OCI-LY7 (cell line): ENCODE measurements at regions not wholly inside any gene's neighbourhood (a gene's known extent, or its start where the extent isn't known, plus 50 kb on each side); places are given as distances from the start of the nearest gene placed in this dataset.

Source experiments
- BruUV-seq: library from RNA; stranded (reverse); fragments of 400-500 nt; replicated peaks from 2 replicates; lab custom pipeline; 2021; lab: Mats Ljungman, UMichigan
- CTCF ChIA-PET: fragments of 300-600 bp; sonication (Branson Sonifier 250); formaldehyde crosslinking; loops from one replicate; lab custom pipeline; 2022; ENCODE audit warnings: antibody characterized with exemption; ENCODE audit not compliant: unreplicated experiment; lab: Charles Lee
- POLR2A ChIA-PET: fragments of 300-600 bp; sonication (Branson Sonifier 250); formaldehyde crosslinking; loops from one replicate; lab custom pipeline; 2022; ENCODE audit warnings: antibody characterized with exemption; lab: Charles Lee
- DNase-seq: peaks from one replicate; pipeline ENCODE4 v3.0.0-alpha.2; 2015; ENCODE audit warnings: low spot score
- H2AFZ ChIP-seq: fragments of 200-600 bp; sonication (generic), shearing (Covaris generic); 2 replicates; pipeline ENCODE4 v1.6.1; 2014; ENCODE audit warnings: mild to moderate bottlenecking, antibody characterized with exemption, low read length, moderate library complexity
- H3K27ac ChIP-seq: fragments of 200-600 bp; sonication (generic); 2 replicates; pipeline ENCODE4 v1.5.1; 2014; ENCODE audit warnings: mixed run types, low read depth, mild to moderate bottlenecking, moderate library complexity, low read length, inconsistent platforms; ENCODE audit not compliant: poor library complexity, severe bottlenecking
- H3K36me3 ChIP-seq: fragments of 200-600 bp; sonication (generic); 2 replicates; pipeline ENCODE4 v1.6.1; 2014; ENCODE audit warnings: mild to moderate bottlenecking, antibody characterized with exemption, low read length, moderate library complexity, mixed read lengths; ENCODE audit not compliant: insufficient read depth
- H3K4me1 ChIP-seq: fragments of 200-600 bp; sonication (generic); 2 replicates; pipeline ENCODE4 v1.5.1; 2014; ENCODE audit warnings: mild to moderate bottlenecking, low read length; ENCODE audit not compliant: insufficient read depth, poor library complexity, severe bottlenecking
- H3K4me2 ChIP-seq: fragments of 200-600 bp; sonication (generic); 2 replicates; pipeline ENCODE4 v1.6.1; 2014; ENCODE audit warnings: mild to moderate bottlenecking, low read length
- H3K4me3 ChIP-seq: fragments of 200-600 bp; sonication (generic); 2 replicates; pipeline ENCODE4 v1.5.1; 2014; ENCODE audit warnings: mild to moderate bottlenecking, low read depth, low read length; ENCODE audit not compliant: poor library complexity, severe bottlenecking
- H3K79me2 ChIP-seq: fragments of 200-600 bp; sonication (generic); 2 replicates; pipeline ENCODE4 v1.6.1; 2016; ENCODE audit warnings: low read depth, mild to moderate bottlenecking, low read length, moderate library complexity, mixed read lengths; ENCODE audit not compliant: insufficient read depth
- H3K9me2 ChIP-seq: fragments of 200-600 bp; sonication (generic); 2 replicates; pipeline ENCODE4 v1.6.1; 2016; ENCODE audit warnings: mild to moderate bottlenecking, low read length, mixed read lengths; ENCODE audit not compliant: insufficient read depth
- H3K9me3 ChIP-seq: fragments of 200-600 bp; sonication (generic); 2 replicates; pipeline ENCODE4 v1.6.1; 2014; ENCODE audit warnings: mild to moderate bottlenecking, mixed run types, low read length, mixed read lengths
- H4K20me1 ChIP-seq: fragments of 200-600 bp; sonication (generic); 2 replicates; pipeline ENCODE4 v1.6.1; 2014; ENCODE audit warnings: mild to moderate bottlenecking, antibody characterized with exemption, low read length, moderate library complexity, mixed read lengths; ENCODE audit not compliant: insufficient read depth
- CTCF ChIP-seq: fragments of 200-600 bp; sonication (generic); conservative IDR thresholded peaks from 2 replicates; pipeline ENCODE4 v1.5.1; 2014; ENCODE audit warnings: mild to moderate bottlenecking, antibody characterized with exemption, low read length, moderate library complexity, mixed read lengths
- EZH2phosphoT487 ChIP-seq: fragments of 200-600 bp; sonication (generic); IDR thresholded peaks from 2 replicates; pipeline ENCODE4 v1.6.1; 2018; ENCODE audit warnings: low read depth, borderline replicate concordance, mild to moderate bottlenecking, mixed run types, antibody characterized with exemption, low read length, moderate library complexity, mixed read lengths
- intact Hi-C: fragments of 100-400 bp; cut with micrococcal nuclease; formaldehyde crosslinking; loops from one replicate; pipeline ENCODE4 v1.10.0; 2022; ENCODE audit not compliant: unreplicated experiment

GRCh38 chr3:144197116-144197515 lies 225.5 kb downstream of the DIPK2A start:
- H3K27ac ChIP-seq, result no peak overlapping the region
- DNase-seq, result no peak
- H3K4me2 ChIP-seq, result no peak overlapping the region
- H3K4me3 ChIP-seq, result no peak overlapping the region
- no peaks in the 10 kb centered on the region for H3K9me2 ChIP-seq
- H3K9me3 ChIP-seq, result peaks cover 9% of the 10 kb centered on the region; the same call in 1 of the 2 replicates
- no TSS peak for BruUV-seq
- TF ChIP-seq CTCF, result no peak
- no peak for TF ChIP-seq EZH2phosphoT487
- CTCF ChIA-PET, result no interaction called here
- POLR2A ChIA-PET, result interaction anchor here (1.5 kb wide), 1 partner anchor 13 kb away, joined by 3 read pairs; no protein-coding TSS in a partner anchor
- no peaks in the 10 kb centered on the region for H4K20me1 ChIP-seq
- H3K4me1 ChIP-seq, result no peaks in the 10 kb centered on the region
- intact Hi-C loops, result no loop called here
- no peak overlapping the region for H2AFZ ChIP-seq
- H3K36me3 ChIP-seq, result no peaks in the 10 kb centered on the region
- H3K79me2 ChIP-seq, result no peaks in the 10 kb centered on the region

GRCh38 chr3:144197582-144197981 lies 226.0 kb downstream of the DIPK2A start:
- Histone ChIP-seq H3K4me2 (no peak overlapping the region), H3K36me3 (no peaks in the 10 kb centered on the region), H3K9me3 (peaks cover 9% of the 10 kb centered on the region; the same call in 1 of the 2 replicates), H4K20me1 (no peaks in the 10 kb centered on the region), H3K4me3 (no peak overlapping the region), H3K9me2 (no peaks in the 10 kb centered on the region), H3K4me1 (no peaks in the 10 kb centered on the region), H3K27ac (no peak overlapping the region), H2AFZ (no peak overlapping the region), H3K79me2 (no peaks in the 10 kb centered on the region)
- TF ChIP-seq CTCF (no peak), EZH2phosphoT487 (no peak)
- CTCF ChIA-PET, result no interaction called here
- POLR2A ChIA-PET, result no interaction called here
- no TSS peak for BruUV-seq
- intact Hi-C loops, result no loop called here
- no peak for DNase-seq

- Histone ChIP-seq H3K4me2 (no peak overlapping the region), H3K9me3 (no peaks in the 10 kb centered on the region), H3K36me3 (no peaks in the 10 kb centered on the region), H3K4me3 (no peak overlapping the region), H4K20me1 (no peaks in the 10 kb centered on the region), H3K9me2 (no peaks in the 10 kb centered on the region), H3K79me2 (no peaks in the 10 kb centered on the region), H3K27ac (no peak overlapping the region), H2AFZ (no peak overlapping the region), H3K4me1 (no peaks in the 10 kb centered on the region)
- TF ChIP-seq EZH2phosphoT487 (no peak), CTCF (no peak)
- ChIA-PET POLR2A (interaction anchor here (0.5 kb wide), 1 partner anchor 147 kb away, joined by 3 read pairs; no protein-coding TSS in a partner anchor), CTCF (no interaction called here)
- no peak for DNase-seq
- BruUV-seq, result no TSS peak
- intact Hi-C loops, result no loop called here
Observed at GRCh38 chr3:144200004-144200403, 228.4 kb downstream of the DIPK2A start.
